Peyer's patch (tissue), 4 donors: ENCODE measurements at regions not wholly inside any gene's neighbourhood (a gene's known extent, or its start where the extent isn't known, plus 50 kb on each side); places are given as distances from the start of the nearest gene placed in this dataset.
"Not testable (repeated sequence)": the region's sequence is repeated elsewhere in the genome, so short reads cannot be mapped to it uniquely, and the experiment has no call there.

ENCODE experiments used
- CTCF ChIP-seq, 6 experiments: fragments of 450-650 bp in 4 of 6; fragments of 200-600 bp in 2 of 6; sonication (generic) in 1 of 6; IDR thresholded peaks; one replicate each; pipeline ENCODE4 v1.5.1; 2017 to 2019; ENCODE audit warnings: antibody characterized with exemption in 6 of 6, mild to moderate bottlenecking in 3 of 6, moderate library complexity in 1 of 6
- POLR2A ChIP-seq, 2 donors: fragments of 450-650 bp; IDR thresholded peaks; one replicate each; pipeline ENCODE4 v1.5.1; 2017; ENCODE audit warnings: antibody characterized with exemption in 2 of 2, mild to moderate bottlenecking in 2 of 2, moderate library complexity in 2 of 2

DNA sequence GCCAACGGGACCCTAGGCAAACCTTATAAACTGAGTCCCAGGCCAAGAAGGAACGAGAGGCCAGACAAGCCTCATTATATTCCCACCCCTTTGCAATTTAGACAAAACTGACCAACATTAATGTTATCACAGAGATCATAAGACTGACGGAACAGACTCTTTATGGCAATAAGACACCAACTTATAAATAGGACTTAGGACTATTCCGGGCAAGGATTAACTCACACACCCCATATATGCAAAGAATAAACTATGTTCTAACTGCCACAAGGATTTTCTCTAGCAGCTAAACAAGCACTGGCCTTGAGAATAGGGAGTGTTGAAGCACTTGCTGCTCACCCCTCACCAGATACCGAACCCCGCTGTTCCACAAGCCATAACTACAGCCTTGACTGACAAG is 91.1 kb upstream of the FCGR1A start:
- not testable (repeated sequence) for TF ChIP-seq CTCF, POLR2A (IDR thresholded peaks at IDR 0.05)
